ENCODE measurements at regions not wholly inside any gene's neighbourhood (a gene's known extent, or its start where the extent isn't known, plus 50 kb on each side); places are given as distances from the start of the nearest gene placed in this dataset.

DNA sequence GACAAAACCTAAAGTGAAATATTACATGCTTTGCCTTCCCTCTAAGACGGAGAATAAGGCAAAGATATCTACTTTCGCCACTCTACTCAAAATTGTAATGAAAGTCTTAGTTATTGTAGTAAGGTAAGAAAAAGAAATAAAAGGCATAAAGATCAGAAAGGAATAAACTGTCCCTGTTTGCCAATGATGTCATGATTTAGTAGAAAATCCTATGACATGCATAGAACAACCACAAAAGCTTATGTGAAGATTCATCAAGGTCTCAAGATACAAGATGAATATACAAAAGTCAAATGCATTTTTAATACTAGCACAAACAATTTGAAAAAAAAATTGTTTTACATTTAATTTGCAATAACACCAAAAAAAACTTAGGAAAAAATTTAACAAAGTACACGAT lies 64.0 kb upstream of the FOXQ1 start:
- no peak for TF ChIP-seq SRF (IDR thresholded peaks at IDR 0.05; ENCODE audit: low read depth in 2 of 2, low read length in 2 of 2)
- TF ChIP-seq, protein P1, sequence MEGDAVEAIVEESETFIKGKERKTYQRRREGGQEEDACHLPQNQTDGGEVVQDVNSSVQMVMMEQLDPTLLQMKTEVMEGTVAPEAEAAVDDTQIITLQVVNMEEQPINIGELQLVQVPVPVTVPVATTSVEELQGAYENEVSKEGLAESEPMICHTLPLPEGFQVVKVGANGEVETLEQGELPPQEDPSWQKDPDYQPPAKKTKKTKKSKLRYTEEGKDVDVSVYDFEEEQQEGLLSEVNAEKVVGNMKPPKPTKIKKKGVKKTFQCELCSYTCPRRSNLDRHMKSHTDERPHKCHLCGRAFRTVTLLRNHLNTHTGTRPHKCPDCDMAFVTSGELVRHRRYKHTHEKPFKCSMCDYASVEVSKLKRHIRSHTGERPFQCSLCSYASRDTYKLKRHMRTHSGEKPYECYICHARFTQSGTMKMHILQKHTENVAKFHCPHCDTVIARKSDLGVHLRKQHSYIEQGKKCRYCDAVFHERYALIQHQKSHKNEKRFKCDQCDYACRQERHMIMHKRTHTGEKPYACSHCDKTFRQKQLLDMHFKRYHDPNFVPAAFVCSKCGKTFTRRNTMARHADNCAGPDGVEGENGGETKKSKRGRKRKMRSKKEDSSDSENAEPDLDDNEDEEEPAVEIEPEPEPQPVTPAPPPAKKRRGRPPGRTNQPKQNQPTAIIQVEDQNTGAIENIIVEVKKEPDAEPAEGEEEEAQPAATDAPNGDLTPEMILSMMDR (IDR thresholded peaks at IDR 0.05 in 2 of 3, conservative IDR thresholded peaks at IDR 0.05 in 1 of 3; ENCODE audit: control insufficient read depth in 2 of 3, extremely low read depth in 1 of 3, insufficient read depth in 1 of 3, low read depth in 3 of 3, low read length in 3 of 3) = no peak

Data from GM12878 (cell line).